ENCODE measurements at regions not wholly inside any gene's neighbourhood (a gene's known extent, or its start where the extent isn't known, plus 50 kb on each side); places are given as distances from the start of the nearest gene placed in this dataset.

- DNase-seq (ENCODE audit: low spot score): no peak
Measured at GRCh38 chr7:109127145-109127544, 557.5 kb downstream of the DNAJB9 start.

DNA sequence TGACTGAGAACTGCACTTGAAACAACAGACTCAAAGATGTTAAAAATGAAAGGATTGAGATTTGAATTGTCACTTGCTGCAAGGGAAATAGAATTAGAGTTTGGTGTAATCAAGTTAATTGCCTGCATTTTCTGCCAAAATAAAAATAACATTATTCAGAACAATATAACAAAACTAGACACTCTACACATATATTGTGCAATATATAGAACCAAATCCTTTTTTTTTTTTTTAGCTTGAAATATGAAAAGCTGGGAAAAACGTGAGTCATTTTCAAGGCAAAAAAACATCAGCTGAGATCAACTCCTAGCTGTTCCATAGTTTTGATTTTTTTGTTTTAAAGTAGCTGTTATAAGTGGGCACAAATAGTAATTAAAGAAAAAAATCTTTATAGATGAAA lies 561.5 kb downstream of the DNAJB9 start:
- no peak for DNase-seq (ENCODE audit: low spot score)

GRCh38 chr7:109136893-109137292 lies 567.2 kb downstream of the DNAJB9 start:
- no peak for DNase-seq (ENCODE audit: low spot score)

DNA sequence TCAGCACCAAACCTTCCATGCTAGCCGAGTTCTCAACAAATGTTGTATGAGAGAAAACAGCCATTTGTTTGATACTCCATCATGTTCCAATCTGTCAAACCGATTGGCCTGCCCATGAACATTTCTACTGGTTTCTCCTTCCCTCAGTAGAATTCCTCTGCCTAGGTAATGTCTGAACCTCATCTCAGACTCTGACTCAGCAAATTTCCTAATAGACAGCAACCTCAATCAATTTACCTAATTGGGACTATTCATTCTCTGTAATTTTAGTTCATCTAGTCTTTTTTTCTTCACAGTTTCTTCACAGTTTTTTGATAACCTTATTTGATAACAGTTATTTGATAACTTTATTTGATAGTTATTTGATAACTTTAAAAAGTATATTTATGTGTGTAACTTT lies 585.1 kb downstream of the DNAJB9 start:
- DNase-seq (ENCODE audit: low spot score): no peak

DNA sequence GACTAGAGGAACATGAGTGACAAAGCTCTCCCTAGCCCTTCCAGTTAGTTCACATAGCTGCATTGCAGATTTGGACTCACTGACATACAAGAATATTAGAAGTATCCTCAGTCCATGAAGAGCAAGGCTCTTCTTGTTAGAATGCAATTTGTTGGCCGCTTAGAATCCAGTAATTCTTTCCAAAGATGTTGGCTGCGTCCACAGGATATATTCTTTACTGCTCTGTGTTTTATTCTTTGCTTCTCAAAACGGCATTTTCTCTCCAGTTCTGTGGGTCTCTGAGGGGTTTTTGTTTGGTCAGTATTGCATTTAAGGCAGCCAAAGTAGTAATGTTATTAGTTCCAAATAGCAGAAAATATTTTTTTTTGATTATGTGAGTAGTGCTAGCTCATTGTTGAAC lies 588.6 kb downstream of the DNAJB9 start:
- DNase-seq (ENCODE audit: low spot score): no peak

DNA sequence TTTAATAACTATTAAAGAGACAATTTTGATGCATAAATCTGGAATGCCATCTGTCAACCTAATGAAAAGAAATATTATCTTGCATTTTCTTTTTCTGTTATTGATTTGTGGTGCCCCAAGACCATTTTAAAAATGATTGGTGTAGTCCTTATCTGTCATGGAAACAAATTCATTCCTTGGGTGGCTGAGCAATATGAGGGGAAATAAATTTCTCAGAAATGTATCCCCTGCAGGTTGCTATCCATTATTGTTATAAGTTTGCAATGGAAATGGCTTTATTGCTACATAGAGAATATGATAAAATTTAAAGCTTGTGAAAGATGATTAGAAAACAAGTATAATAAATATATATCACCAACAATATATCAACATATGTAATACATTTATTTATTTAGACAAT lies 607.0 kb downstream of the DNAJB9 start:
- no peak for DNase-seq (ENCODE audit: low spot score)

DNA sequence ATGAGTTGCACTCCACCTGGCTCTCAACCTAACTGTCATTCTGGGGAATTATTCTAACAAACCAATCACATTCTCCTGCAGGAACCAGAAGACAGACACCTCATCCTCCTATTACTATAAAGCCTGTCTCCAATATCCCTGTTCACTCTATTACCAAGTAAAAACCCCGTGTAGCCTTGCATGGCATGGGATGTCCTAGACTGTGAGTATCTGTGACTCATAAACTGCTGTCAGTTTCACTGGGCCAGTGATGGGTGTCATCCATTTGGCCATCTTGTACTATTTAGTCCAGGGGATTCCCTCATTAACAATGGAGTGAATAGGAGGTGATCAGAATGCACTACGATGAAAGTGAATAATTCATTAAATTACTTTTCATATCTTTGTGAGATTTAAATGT lies 608.7 kb downstream of the DNAJB9 start:
- no peak for DNase-seq (ENCODE audit: low spot score)

- DNase-seq (ENCODE audit: low spot score): no peak
Measured at GRCh38 chr7:109179601-109180000, 609.9 kb downstream of the DNAJB9 start.

DNA sequence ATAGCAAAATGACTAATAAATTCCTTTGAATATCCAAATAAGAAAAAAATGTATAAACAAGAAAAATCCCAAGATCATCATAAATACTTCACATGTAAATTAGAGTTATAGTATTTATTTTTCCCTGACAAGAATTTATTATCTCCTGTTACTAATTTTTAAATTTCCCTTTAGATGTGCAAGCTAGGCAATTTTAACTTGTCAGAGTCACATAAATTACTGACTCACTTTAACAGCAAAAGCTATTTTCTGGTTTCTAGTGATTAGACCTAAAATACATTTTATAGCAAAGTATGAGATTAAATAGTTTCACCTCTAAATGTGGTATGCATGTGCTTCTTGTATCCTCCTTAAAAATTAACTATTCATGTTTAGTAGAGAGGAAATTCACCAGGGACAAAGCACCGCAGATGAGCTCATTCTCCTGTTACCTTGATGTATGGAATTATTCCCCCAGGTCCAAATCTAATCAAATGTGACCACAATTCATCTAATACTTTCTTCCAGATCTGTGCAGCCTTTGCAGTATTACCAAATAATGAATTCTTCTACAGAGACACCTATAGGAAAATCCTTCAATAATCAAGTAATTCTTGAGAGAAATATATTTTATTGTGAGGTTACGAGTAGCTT lies 621.2 kb downstream of the DNAJB9 start:
- no peak for DNase-seq (ENCODE audit: low spot score)

DNA sequence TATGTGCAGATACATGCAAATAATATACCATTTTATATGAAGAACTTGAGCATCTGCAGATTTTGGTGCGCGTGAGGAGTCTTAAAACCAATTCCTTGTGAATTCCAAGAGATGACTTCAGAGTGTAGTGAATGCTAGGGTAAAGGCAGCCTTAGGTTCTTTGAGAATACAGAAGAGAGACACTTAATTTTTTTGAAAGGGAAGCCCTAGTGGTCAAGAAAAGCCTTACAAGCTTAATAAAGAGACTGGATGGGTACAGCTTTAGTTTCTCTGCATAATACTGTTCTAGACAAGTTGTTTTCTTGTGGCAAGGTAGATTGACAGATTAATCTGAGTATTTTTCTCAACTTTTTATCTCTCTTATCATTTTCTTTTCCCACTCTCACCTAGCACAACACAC lies 636.5 kb downstream of the DNAJB9 start:
- no peak for DNase-seq (ENCODE audit: low spot score)

- DNase-seq (ENCODE audit: low spot score): no peak
Measured at GRCh38 chr7:109213081-109213480, 643.4 kb downstream of the DNAJB9 start.

DNA sequence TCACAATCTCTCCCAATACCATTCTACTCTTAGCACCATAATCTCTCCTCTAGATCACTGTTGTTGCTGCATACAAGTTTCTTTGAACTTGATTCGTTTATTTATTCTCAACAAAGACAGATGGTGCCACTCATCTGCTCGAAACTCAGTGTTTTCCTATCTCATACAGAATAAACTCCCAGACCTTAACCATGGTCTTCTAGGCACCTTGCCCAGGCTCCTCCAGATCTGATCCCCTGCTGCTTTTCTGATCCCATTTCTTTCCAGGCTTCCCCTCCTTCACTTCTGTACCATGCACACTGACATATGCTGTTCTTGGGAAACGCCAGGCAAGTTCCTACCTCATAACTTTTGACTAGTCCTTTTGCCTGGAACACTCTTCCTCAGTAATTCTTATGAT lies 645.7 kb downstream of the DNAJB9 start:
- DNase-seq (ENCODE audit: low spot score): no peak

DNA sequence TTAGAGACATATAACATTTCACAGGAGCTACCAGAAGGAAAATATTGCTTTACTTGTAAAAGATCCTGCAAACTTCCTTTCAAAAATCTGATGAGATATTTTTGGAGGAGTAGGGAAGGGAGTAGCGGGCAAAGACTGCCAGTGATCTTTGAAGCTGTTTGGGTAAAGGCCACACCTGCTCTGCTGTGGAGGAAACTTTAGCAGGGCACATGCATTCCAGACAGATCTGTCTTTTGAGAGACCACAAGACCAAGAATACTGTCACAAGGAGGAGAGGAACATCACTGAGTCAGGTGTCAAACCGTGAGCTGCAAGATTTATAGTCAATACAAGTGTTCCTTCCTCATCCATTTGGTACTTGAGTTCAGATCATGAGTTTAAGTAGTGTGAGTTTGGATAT lies 654.4 kb downstream of the DNAJB9 start:
- no peak for DNase-seq (ENCODE audit: low spot score)

- DNase-seq (ENCODE audit: low spot score): no peak
Measured at GRCh38 chr7:109226699-109227098, 657.0 kb downstream of the DNAJB9 start.

DNA sequence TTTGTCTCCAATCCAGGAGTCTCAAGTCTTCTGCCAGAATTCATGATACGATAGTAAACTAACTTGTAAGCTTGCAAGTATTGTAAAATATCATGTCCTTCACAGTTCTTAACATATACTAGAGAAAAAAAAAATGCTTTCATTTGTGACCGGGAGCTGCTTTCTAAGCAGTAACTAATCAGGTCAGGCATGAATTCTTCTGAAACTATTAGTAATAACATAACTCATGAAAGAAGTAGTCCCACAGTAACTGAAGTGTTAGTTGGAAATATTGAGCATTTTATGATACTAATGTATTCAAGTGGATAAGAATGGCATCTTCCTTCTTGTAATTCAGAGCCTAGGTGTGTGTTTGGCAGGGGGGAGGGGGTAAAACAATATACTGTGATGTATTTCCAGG lies 665.6 kb downstream of the DNAJB9 start:
- no peak for DNase-seq (ENCODE audit: low spot score)

DNA sequence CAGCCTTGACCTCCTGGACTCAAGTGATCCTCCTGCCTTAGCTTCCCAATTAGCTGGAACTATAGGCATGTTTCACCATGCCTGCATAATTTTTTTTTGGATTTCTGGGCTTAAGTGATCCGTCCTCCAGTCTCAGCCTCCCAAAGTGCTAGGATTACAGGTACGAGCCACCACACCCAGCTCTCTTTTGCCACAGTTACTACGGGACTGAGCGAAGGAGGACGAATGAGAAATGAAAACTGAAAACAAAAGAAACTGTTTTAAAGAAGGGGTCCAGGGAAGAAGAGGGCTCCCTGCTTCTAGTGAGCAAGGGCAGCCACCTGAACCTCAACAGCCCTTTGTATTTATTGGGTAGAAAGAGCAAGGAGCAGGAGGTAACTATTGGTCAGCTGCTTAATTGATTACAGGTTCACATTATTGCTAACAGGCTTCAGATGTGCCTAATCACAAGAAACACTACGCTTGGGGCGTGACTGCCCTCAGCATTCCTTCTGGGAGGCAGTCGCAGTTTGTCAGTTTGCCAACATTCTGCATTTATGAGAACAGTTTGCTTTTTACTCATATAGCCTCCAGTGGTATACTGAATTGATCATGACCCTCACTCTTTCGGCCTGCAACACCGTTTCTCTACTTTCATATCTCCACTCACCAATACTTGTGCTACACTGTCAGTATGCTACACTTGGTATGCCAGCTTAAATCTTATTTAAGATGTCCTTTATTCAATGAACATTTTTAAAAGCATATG lies 676.8 kb downstream of the DNAJB9 start:
- no peak for DNase-seq (ENCODE audit: low spot score)

DNA sequence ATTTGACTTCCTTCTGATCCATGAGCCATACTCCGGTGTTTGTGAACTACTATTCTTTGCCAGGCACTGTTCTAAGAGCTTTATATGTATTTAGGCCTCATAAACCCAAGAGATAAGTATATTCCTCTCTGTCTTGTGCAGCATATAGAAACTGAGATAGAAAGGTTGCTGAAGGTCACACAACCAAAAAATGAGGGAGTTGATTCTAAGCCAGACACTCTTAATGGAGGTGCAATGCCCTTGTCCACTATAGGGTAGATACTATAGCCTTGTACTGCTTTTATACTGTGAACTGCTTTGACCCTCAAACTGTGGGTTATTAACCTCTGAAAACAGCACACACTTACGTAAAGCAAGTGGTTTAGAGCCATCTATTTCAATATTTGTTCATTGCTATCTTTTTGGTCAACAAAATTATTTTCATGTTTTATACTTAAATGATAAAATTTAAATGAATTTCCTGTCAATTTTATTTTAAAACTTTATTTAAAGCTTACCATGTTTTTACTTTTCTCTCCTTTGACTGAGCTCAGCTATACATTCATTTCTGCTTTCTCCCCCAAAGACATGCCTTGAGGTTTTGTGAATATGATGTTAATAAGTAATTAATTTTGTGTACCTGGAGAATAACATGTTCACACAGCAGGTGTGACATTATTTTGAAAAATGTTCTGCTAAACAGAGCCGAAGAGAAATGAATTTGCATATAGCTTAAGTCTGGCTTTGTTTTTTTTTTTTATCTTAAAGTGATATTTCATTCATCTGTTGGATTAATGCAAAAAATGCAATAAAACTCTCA lies 687.3 kb downstream of the DNAJB9 start:
- DNase-seq (ENCODE audit: low spot score): no peak

DNA sequence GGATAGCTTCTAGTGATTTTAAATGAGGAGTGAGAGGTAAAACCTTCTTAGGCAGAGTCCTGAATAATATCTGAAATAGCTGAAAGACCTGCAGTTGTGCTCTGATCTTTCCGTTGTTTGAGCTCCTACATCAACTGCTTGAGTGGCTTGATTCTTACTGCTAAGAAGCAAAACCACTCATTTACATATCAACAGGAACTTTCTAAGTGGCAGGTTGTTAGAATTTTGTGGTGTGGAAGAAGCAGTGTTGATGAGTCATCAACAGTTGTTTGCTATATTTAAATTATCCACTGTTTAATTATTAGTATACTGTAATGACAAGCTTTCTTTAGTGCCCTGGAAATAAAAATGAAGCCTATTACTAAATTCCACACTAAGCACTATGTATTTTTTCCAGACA lies 689.5 kb downstream of the DNAJB9 start:
- DNase-seq (ENCODE audit: low spot score): no peak

DNA sequence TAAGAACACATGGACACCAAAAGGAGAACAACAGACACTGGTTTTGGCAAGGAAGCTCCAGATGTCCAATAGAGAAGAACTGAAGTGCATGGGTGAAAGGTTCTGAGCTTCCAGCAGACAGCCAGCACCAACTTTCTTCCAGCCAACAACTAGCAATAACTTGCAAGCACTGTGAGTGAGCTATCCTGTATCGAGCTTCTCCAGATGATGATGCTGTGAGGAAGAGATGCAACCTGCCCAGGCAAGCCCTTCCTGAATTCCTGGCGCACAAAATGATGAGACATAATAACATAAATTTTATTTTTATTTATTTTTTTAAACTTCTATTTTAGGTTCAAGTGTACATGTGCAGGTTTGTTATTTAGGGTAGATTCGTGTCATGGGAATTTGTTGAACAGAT lies 692.1 kb downstream of the DNAJB9 start:
- no peak for DNase-seq (ENCODE audit: low spot score)

DNA sequence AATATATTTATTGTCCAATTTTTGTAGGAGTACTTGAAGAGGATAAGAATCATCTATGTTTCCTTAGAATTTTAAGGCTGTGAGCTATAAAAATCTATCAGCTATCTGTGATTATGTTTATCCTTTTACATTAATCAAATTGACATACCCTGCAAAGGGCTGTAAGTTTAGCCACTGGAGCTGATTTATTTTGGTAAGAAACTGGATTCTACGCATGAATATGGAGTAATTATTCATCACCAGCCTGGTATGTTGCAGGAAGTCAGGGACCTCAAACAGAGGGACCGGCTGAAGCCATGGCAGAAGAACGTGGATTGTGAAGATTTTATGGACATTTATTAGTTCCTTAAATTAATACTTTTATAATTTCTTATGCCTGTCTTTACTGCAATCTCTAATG lies 696.9 kb downstream of the DNAJB9 start:
- DNase-seq (ENCODE audit: low spot score): no peak

DNA sequence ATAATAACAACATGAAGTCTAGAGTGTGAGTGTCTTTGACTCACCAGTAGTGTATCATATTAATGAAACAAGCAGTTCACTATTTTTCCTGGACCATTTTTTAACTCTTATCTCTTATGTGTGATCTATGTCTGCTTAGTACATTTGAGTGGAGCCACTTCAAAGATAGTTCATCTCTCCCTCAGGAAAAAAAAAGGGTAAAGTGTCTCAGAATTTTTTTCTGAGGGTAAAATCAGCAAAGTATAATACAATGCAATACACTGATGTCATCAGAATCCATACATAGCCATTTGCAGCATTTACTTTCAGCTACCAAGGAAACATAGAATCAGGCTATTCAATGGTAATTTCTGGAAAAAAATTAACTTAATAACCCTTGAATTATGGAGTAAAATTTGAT lies 706.7 kb downstream of the DNAJB9 start:
- DNase-seq (ENCODE audit: low spot score): no peak

GRCh38 chr7:109282726-109283125 lies 713.1 kb downstream of the DNAJB9 start:
- DNase-seq (ENCODE audit: low spot score): peak; percentile 9

GRCh38 chr7:109284943-109285342 lies 715.3 kb downstream of the DNAJB9 start:
- no peak for DNase-seq (ENCODE audit: low spot score)

All from HuH-7 (cell line).